B cell (primary cell): ENCODE measurements at regions not wholly inside any gene's neighbourhood (a gene's known extent, or its start where the extent isn't known, plus 50 kb on each side); places are given as distances from the start of the nearest gene placed in this dataset.

Source experiments
- ATAC-seq: fragments of 200-7000 bp; cut with Tn5 transposase; one replicate; pipeline ENCODE4 v1.10.0; 2021; ENCODE audit warnings: low read depth, mild to moderate bottlenecking, moderate number of reproducible peaks, moderate library complexity
- CTCF ChIA-PET: fragments of 350-600 bp; sonication (Branson Sonifier 250); formaldehyde crosslinking; loops from one replicate; lab custom pipeline; 2021; ENCODE audit warnings: antibody characterized with exemption, inconsistent platforms; lab: Charles Lee
- POLR2A ChIA-PET: fragments of 350-600 bp; sonication (Branson Sonifier 250); formaldehyde crosslinking; loops from one replicate; lab custom pipeline; 2021; ENCODE audit warnings: antibody characterized with exemption; lab: Charles Lee
- DNase-seq: peaks from one replicate; pipeline ENCODE4 v3.0.0; 2013
- H2AFZ ChIP-seq: 2 replicates; pipeline ENCODE4 v1.6.1; 2012; ENCODE audit warnings: mild to moderate bottlenecking, low read depth, low read length; ENCODE audit not compliant: insufficient read depth, poor library complexity, severe bottlenecking
- H3K27ac ChIP-seq, 2 donors: 1 replicate in 1 of 2; 2 replicates in 1 of 2; pipeline ENCODE4 v1.5.1; 2012 to 2013; ENCODE audit warnings: low read length in 2 of 2, mild to moderate bottlenecking in 2 of 2, moderate library complexity in 1 of 2
- H3K27me3 ChIP-seq, 4 experiments: fragments of 200-600 bp in 1 of 4; sonication (generic) in 1 of 4; replicated peaks in 1 of 4; 1 replicate in 2 of 4; 2 replicates in 2 of 4; pipeline versions ENCODE4 v1.6.1 to v1.7.0; 2013 to 2016; ENCODE audit warnings: low read length in 3 of 4, mild to moderate bottlenecking in 2 of 4, mixed read lengths in 1 of 4, moderate library complexity in 1 of 4; ENCODE audit not compliant: insufficient read depth in 4 of 4, control insufficient read depth in 3 of 4; ENCODE audit errors: control extremely low read depth in 1 of 4
- H3K36me3 ChIP-seq, 2 experiments: replicated peaks in 1 of 2; 1 replicate in 1 of 2; 2 replicates in 1 of 2; pipeline versions ENCODE4 v1.6.1 to v1.7.1; 2013; ENCODE audit warnings: low read length in 1 of 2; ENCODE audit not compliant: insufficient read depth in 2 of 2, control insufficient read depth in 1 of 2; ENCODE audit errors: control extremely low read depth in 1 of 2, extremely low read depth in 1 of 2
- H3K4me1 ChIP-seq, 2 donors: fragments of 200-600 bp in 1 of 2; sonication (generic) in 1 of 2; 1 replicate in 1 of 2; 2 replicates in 1 of 2; pipeline versions ENCODE4 v1.5.1 to v1.6.1; 2013 to 2017; ENCODE audit warnings: low read length in 2 of 2; ENCODE audit not compliant: control insufficient read depth in 2 of 2, insufficient read depth in 2 of 2
- H3K4me2 ChIP-seq: replicated peaks from 2 replicates; pipeline ENCODE3; 2012; ENCODE audit warnings: mild to moderate bottlenecking, low read depth, low read length; ENCODE audit not compliant: poor library complexity, severe bottlenecking
- H3K4me3 ChIP-seq, 5 experiments: fragments of 200-600 bp in 1 of 5; sonication (generic) in 1 of 5; 1 replicate in 3 of 5; 2 replicates in 2 of 5; pipeline versions ENCODE4 v1.5.1 to v1.7.0; 2011 to 2016; ENCODE audit warnings: low read length in 4 of 5, mild to moderate bottlenecking in 4 of 5, low read depth in 2 of 5, control low read depth in 1 of 5, moderate library complexity in 1 of 5; ENCODE audit not compliant: insufficient read depth in 1 of 5; ENCODE audit errors: control extremely low read depth in 1 of 5, extremely low read depth in 1 of 5
- H3K79me2 ChIP-seq: fragments of 200-600 bp; sonication (generic); one replicate; pipeline ENCODE4 v1.6.0; 2016; ENCODE audit warnings: low read length; ENCODE audit not compliant: control insufficient read depth, insufficient read depth
- H3K9ac ChIP-seq: fragments of 200-600 bp; sonication (generic); 2 replicates; pipeline ENCODE4 v1.6.1; 2017; ENCODE audit warnings: mild to moderate bottlenecking, low read length, moderate library complexity
- H3K9me3 ChIP-seq, 3 donors: one replicate each; pipeline versions ENCODE4 v1.6.1 to v1.7.1; 2013; ENCODE audit warnings: low read length in 2 of 3; ENCODE audit not compliant: control insufficient read depth in 2 of 3, insufficient read depth in 1 of 3; ENCODE audit errors: control extremely low read depth in 1 of 3
- H4K20me1 ChIP-seq: 2 replicates; pipeline ENCODE4 v1.6.0; 2012; ENCODE audit warnings: mild to moderate bottlenecking, low read length; ENCODE audit not compliant: insufficient read depth, control insufficient read depth, poor library complexity, severe bottlenecking
- H3K27ac Mint-ChIP-seq: one replicate; pipeline ENCODE4 v1.8.0; 2021; ENCODE audit warnings: mixed read lengths
- H3K27me3 Mint-ChIP-seq: one replicate; pipeline ENCODE4 v1.8.0; 2021; ENCODE audit warnings: mixed read lengths
- H3K4me1 Mint-ChIP-seq: one replicate; pipeline ENCODE4 v1.8.0; 2021; ENCODE audit warnings: mixed read lengths
- H3K4me3 Mint-ChIP-seq: one replicate; pipeline ENCODE4 v1.8.0; 2021; ENCODE audit warnings: mixed read lengths
- H3K9me3 Mint-ChIP-seq: one replicate; pipeline ENCODE4 v1.8.0; 2022; ENCODE audit warnings: mixed read lengths; ENCODE audit not compliant: insufficient read depth
- EZH2 ChIP-seq: IDR thresholded peaks from 2 replicates; pipeline ENCODE4 v1.6.1; 2012; ENCODE audit warnings: borderline replicate concordance, low read depth, mild to moderate bottlenecking, moderate library complexity, low read length; ENCODE audit not compliant: insufficient read depth, poor library complexity, severe bottlenecking
- WGBS: methylation state at CpG from one replicate; pipeline ENCODE4 v1.1.5; 2013; ENCODE audit warnings: missing lambda C conversion rate; ENCODE audit not compliant: insufficient coverage; 5-methylcytosine and 5-hydroxymethylcytosine counted together
- intact Hi-C: fragments of 100-400 bp; cut with micrococcal nuclease; formaldehyde crosslinking; loops from one replicate; pipeline ENCODE4 v1.10.0; 2022
- TF ChIP-seq, protein P1 (sequence below): fragments of 200-600 bp; IDR thresholded peaks from one replicate; pipeline ENCODE4 v1.8.0; 2022; ENCODE audit warnings: antibody characterized with exemption, mild to moderate bottlenecking

DNA sequence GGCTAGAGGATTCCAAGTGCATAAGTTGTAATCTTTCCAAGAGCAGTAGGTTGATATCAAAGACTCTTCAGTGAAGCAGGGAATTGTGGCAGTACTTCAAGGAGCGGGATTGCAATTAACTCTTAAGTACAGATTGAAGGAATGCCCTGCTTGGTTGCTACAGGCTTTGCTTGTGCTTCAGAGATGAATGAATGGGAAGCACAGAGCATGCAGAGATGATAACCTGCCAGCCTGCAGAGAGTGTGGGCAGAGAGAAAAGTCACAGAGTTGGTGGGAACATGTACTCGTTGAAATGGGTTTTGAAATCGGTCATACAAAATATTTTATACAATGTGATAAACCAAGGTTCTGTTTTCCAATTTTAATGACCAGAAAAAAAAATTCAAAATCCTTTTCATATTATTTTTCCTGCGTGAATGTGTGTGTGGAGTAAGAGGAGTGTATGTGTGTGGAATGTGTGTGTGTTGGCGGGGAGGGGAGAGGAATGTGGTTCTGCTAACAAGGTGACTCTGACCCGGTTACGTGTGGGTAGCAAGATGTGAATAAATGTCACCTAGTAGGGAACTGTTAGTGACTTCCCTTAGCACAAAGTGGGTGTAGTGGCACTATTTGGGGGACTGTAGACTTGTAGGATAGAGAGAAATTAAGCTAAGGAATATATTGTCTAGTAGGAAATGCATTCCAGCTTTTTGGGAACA, 697.8 kb downstream of the GATA3 start:
- CTCF ChIA-PET = no interaction called here
- no peak overlapping the region for H3K4me2 ChIP-seq
- H3K4me1 Mint-ChIP-seq = no peaks in the 10 kb centered on the region
- no peak overlapping the region for H3K27ac ChIP-seq
- no peaks in the 10 kb centered on the region for H3K4me1 ChIP-seq
- intact Hi-C loops = no loop called here
- no peaks in the 10 kb centered on the region for H3K9me3 ChIP-seq
- no peak overlapping the region for H3K27ac Mint-ChIP-seq
- WGBS = 98% methylated on average over 4 of the region's 7 CpGs
- DNase-seq (no peak), ATAC-seq (no peak)
- POLR2A ChIA-PET = no interaction called here
- H4K20me1 ChIP-seq = no peaks in the 10 kb centered on the region
- no peak overlapping the region for H3K4me3 ChIP-seq
- TF ChIP-seq EZH2 = no peak
- TF ChIP-seq, protein P1, sequence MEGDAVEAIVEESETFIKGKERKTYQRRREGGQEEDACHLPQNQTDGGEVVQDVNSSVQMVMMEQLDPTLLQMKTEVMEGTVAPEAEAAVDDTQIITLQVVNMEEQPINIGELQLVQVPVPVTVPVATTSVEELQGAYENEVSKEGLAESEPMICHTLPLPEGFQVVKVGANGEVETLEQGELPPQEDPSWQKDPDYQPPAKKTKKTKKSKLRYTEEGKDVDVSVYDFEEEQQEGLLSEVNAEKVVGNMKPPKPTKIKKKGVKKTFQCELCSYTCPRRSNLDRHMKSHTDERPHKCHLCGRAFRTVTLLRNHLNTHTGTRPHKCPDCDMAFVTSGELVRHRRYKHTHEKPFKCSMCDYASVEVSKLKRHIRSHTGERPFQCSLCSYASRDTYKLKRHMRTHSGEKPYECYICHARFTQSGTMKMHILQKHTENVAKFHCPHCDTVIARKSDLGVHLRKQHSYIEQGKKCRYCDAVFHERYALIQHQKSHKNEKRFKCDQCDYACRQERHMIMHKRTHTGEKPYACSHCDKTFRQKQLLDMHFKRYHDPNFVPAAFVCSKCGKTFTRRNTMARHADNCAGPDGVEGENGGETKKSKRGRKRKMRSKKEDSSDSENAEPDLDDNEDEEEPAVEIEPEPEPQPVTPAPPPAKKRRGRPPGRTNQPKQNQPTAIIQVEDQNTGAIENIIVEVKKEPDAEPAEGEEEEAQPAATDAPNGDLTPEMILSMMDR = no peak
- H3K9ac ChIP-seq = no peak overlapping the region
- H3K9me3 Mint-ChIP-seq = peaks cover 5% of the 10 kb centered on the region
- no peaks in the 10 kb centered on the region for H3K79me2 ChIP-seq
- no peaks in the 10 kb centered on the region for H3K36me3 ChIP-seq
- H3K27me3 ChIP-seq = no peaks in the 10 kb centered on the region
- H2AFZ ChIP-seq = no peak overlapping the region
- H3K27me3 Mint-ChIP-seq = no peaks in the 10 kb centered on the region
- no peak overlapping the region for H3K4me3 Mint-ChIP-seq

DNA sequence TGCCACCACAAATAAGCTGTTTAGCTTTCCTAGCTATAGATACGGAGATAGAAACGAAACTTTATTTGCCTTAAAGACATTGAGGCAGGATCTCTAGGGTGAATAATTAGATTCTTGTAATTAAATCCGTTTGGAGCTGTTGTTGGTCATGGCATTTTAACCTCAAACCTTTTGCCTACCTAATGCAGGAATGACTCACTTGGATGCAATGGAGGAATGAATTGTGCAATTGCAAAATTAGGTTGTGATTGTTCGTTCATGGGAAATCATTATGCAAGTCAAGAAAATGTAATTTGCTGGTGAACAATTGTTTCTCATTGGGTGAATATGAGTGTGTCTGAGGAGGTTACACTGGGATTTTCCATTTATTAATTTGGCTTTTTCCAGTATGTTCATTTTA, 703.5 kb downstream of the GATA3 start:
- ATAC-seq = no peak

More for the DNA sequence above, 703.5 kb downstream of the GATA3 start:
- no peaks in the 10 kb centered on the region for H4K20me1 ChIP-seq
- intact Hi-C loops = no loop called here
- H3K9me3 Mint-ChIP-seq = peaks cover 2% of the 10 kb centered on the region
- H3K27me3 Mint-ChIP-seq = no peaks in the 10 kb centered on the region
- no peaks in the 10 kb centered on the region for H3K36me3 ChIP-seq
- H3K4me3 Mint-ChIP-seq = no peak overlapping the region
- H3K79me2 ChIP-seq = no peaks in the 10 kb centered on the region
- TF ChIP-seq, protein P1 = no peak
- H3K4me1 Mint-ChIP-seq = no peaks in the 10 kb centered on the region
- ChIA-PET POLR2A (no interaction called here), CTCF (no interaction called here)
- H3K4me2 ChIP-seq = no peak overlapping the region
- no peaks in the 10 kb centered on the region for H3K27me3 ChIP-seq
- no peaks in the 10 kb centered on the region for H3K9me3 ChIP-seq
- no peak overlapping the region for H3K9ac ChIP-seq
- WGBS = 67% methylated on average over 1 of the region's 4 CpGs
- H2AFZ ChIP-seq = no peak overlapping the region
- no peak overlapping the region for H3K4me3 ChIP-seq
- no peak overlapping the region for H3K27ac ChIP-seq
- H3K27ac Mint-ChIP-seq = no peak overlapping the region
- no peaks in the 10 kb centered on the region for H3K4me1 ChIP-seq
- no peak for DNase-seq
